Spleen (tissue), 7 donors: ENCODE measurements at regions not wholly inside any gene's neighbourhood (a gene's known extent, or its start where the extent isn't known, plus 50 kb on each side); places are given as distances from the start of the nearest gene placed in this dataset.

Experiments used
- CTCF ChIP-seq, 11 experiments: fragments of 200-600 bp in 7 of 11; fragments of 450-650 bp in 4 of 11; sonication (generic) in 4 of 11; IDR thresholded peaks in 8 of 11; conservative IDR thresholded peaks in 3 of 11; 1 replicate in 7 of 11; 2 replicates in 4 of 11; pipeline versions ENCODE4 v1.4.0 to v1.8.0; 2016 to 2021; ENCODE audit warnings: antibody characterized with exemption in 11 of 11, inconsistent platforms in 4 of 11, mild to moderate bottlenecking in 1 of 11
- POLR2A ChIP-seq, 3 donors: fragments of 450-650 bp; IDR thresholded peaks; one replicate each; pipeline ENCODE4 v1.5.1; 2017; ENCODE audit warnings: antibody characterized with exemption in 3 of 3, mild to moderate bottlenecking in 1 of 3
- POLR2AphosphoS5 ChIP-seq, 3 donors: sonication (generic); formaldehyde crosslinking; IDR thresholded peaks; one replicate each; pipeline ENCODE4 v1.5.1; 2017; ENCODE audit warnings: antibody characterized with exemption in 3 of 3
- donor health status: DM: no; HTN: no; CAD: no; lungs with moderate emphysema.
- donor health status: DM: no; HTN: no; CAD: no.
- donor health status: DM: no; HTN: no; CAD: no.

- TF ChIP-seq CTCF (IDR thresholded peaks at IDR 0.05 in 8 of 11, conservative IDR thresholded peaks at IDR 0.05 in 3 of 11) (no peak), POLR2AphosphoS5 (IDR thresholded peaks at IDR 0.05) (no peak), POLR2A (IDR thresholded peaks at IDR 0.05) (no peak)
Observed at GRCh38 chr1:168441745-168442144, 102.1 kb downstream of the XCL2 start.
